Keratinocyte (primary cell): ENCODE measurements at regions not wholly inside any gene's neighbourhood (a gene's known extent, or its start where the extent isn't known, plus 50 kb on each side); places are given as distances from the start of the nearest gene placed in this dataset.

Experiments used
- DNase-seq: peaks from one replicate; pipeline ENCODE4 v3.0.0-alpha.2; 2011; ENCODE audit warnings: low read depth, missing footprints, low spot score
- FAIRE-seq: peaks from 2 replicates; lab custom pipeline; 2011; peaks lifted over from hg19 to GRCh38; lab: Jason Lieb, UNC
- H2AFZ ChIP-seq: 2 replicates; pipeline ENCODE4 v1.6.0; 2012; ENCODE audit warnings: low read length, control low read depth, inconsistent platforms; ENCODE audit not compliant: control insufficient read depth
- H3K27ac ChIP-seq: 2 replicates; pipeline ENCODE4 v1.5.1; 2011; ENCODE audit warnings: low read length; ENCODE audit not compliant: control insufficient read depth, insufficient read depth
- H3K27me3 ChIP-seq: 3 replicates; pipeline ENCODE4 v1.6.0; 2011; ENCODE audit warnings: low read length; ENCODE audit not compliant: control insufficient read depth, insufficient read depth; ENCODE audit errors: extremely low read depth
- H3K36me3 ChIP-seq, 2 experiments: 2 replicates in 1 of 2; 3 replicates in 1 of 2; pipeline ENCODE4 v1.5.1; 2011; ENCODE audit warnings: low read length in 2 of 2, mild to moderate bottlenecking in 1 of 2; ENCODE audit not compliant: control insufficient read depth in 2 of 2, insufficient read depth in 2 of 2; ENCODE audit errors: extremely low read depth in 1 of 2
- H3K4me1 ChIP-seq: 3 replicates; pipeline ENCODE4 v1.5.1; 2011; ENCODE audit warnings: low read length; ENCODE audit not compliant: control insufficient read depth, insufficient read depth; ENCODE audit errors: extremely low read depth
- H3K4me2 ChIP-seq: 3 replicates; pipeline ENCODE4 v1.6.0; 2011; ENCODE audit warnings: low read depth, low read length; ENCODE audit not compliant: control insufficient read depth, insufficient read depth; ENCODE audit errors: extremely low read depth
- H3K4me3 ChIP-seq, 3 experiments: fragments of 200-600 bp in 1 of 3; sonication (generic) in 1 of 3; 2 replicates in 2 of 3; 3 replicates in 1 of 3; pipeline ENCODE4 v1.5.1; 2011 to 2016; ENCODE audit warnings: low read length in 3 of 3, mild to moderate bottlenecking in 3 of 3, control low read depth in 2 of 3, inconsistent platforms in 1 of 3, low read depth in 1 of 3, mixed read lengths in 1 of 3, mixed run types in 1 of 3, moderate library complexity in 1 of 3; ENCODE audit not compliant: control insufficient read depth in 2 of 3, insufficient read depth in 2 of 3; ENCODE audit errors: extremely low read depth in 1 of 3
- H3K79me2 ChIP-seq: 2 replicates; pipeline ENCODE4 v1.6.0; 2012; ENCODE audit warnings: low read length; ENCODE audit not compliant: control insufficient read depth, insufficient read depth
- H3K9ac ChIP-seq: 3 replicates; pipeline ENCODE4 v1.6.0; 2011; ENCODE audit warnings: low read length; ENCODE audit not compliant: control insufficient read depth, insufficient read depth; ENCODE audit errors: extremely low read depth
- H3K9me1 ChIP-seq: 3 replicates; pipeline ENCODE4 v1.6.0; 2011; ENCODE audit warnings: low read length; ENCODE audit not compliant: control insufficient read depth, insufficient read depth; ENCODE audit errors: extremely low read depth
- H3K9me3 ChIP-seq: 2 replicates; pipeline ENCODE4 v1.5.1; 2012; ENCODE audit warnings: low read depth, low read length; ENCODE audit not compliant: control insufficient read depth
- H4K20me1 ChIP-seq: 3 replicates; pipeline ENCODE4 v1.6.0; 2011; ENCODE audit warnings: low read length; ENCODE audit not compliant: control insufficient read depth, insufficient read depth; ENCODE audit errors: extremely low read depth
- CTCF ChIP-seq, 3 experiments: IDR thresholded peaks in 1 of 3; conservative IDR thresholded peaks in 1 of 3; optimal IDR thresholded peaks in 1 of 3; 2 replicates in 2 of 3; 3 replicates in 1 of 3; pipeline versions ENCODE3 to v1.5.1; 2011; ENCODE audit warnings: low read length in 3 of 3, mild to moderate bottlenecking in 3 of 3, moderate library complexity in 2 of 3, control low read depth in 1 of 3, inconsistent platforms in 1 of 3; ENCODE audit not compliant: insufficient read depth in 2 of 3; ENCODE audit errors: extremely low read depth in 1 of 3
- EZH2 ChIP-seq: IDR thresholded peaks from one replicate; pipeline ENCODE4 v1.6.1; 2012; ENCODE audit warnings: inconsistent platforms, mild to moderate bottlenecking, low read length, moderate library complexity
- dilution Hi-C: fragments of 300-500 bp; cut with MboI; formaldehyde crosslinking; loops from one replicate; pipeline ENCODE4 v1.7.0; 2020; ENCODE audit warnings: low sequenced_read_pairs; ENCODE audit not compliant: extremely low pct_ligation_motif_present

GRCh38 chr4:157898836-157899605, 273.8 kb downstream of the GASK1B start:
- dilution Hi-C loops = no loop called here
- Histone ChIP-seq H2AFZ (no peak overlapping the region), H3K9me1 (no peaks in the 10 kb centered on the region), H3K4me1 (no peaks in the 10 kb centered on the region), H3K36me3 (no peaks in the 10 kb centered on the region), H3K4me3 (no peak overlapping the region), H3K27me3 (no peaks in the 10 kb centered on the region), H4K20me1 (no peaks in the 10 kb centered on the region), H3K9me3 (no peaks in the 10 kb centered on the region), H3K4me2 (no peak overlapping the region), H3K79me2 (no peaks in the 10 kb centered on the region), H3K27ac (no peak overlapping the region), H3K9ac (no peak overlapping the region)
- DNase-seq (no peak), FAIRE-seq (no peak)
- TF ChIP-seq EZH2 (no peak), CTCF (optimal IDR thresholded peaks at IDR 0.05 in 1 of 3, IDR thresholded peaks at IDR 0.05 in 1 of 3, conservative IDR thresholded peaks at IDR 0.05 in 1 of 3; ENCODE audit: extremely low read depth in 1 of 3, insufficient read depth in 2 of 3, low read length in 3 of 3) (no peak)

- FAIRE-seq (no peak), DNase-seq (no peak)
- no peaks in the 10 kb centered on the region for H3K36me3 ChIP-seq
- no peak overlapping the region for H3K9ac ChIP-seq
- H3K79me2 ChIP-seq = no peaks in the 10 kb centered on the region
- no peak overlapping the region for H3K4me2 ChIP-seq
- TF ChIP-seq EZH2 = no peak
- no peak for TF ChIP-seq CTCF (optimal IDR thresholded peaks at IDR 0.05 in 1 of 3, IDR thresholded peaks at IDR 0.05 in 1 of 3, conservative IDR thresholded peaks at IDR 0.05 in 1 of 3; ENCODE audit: extremely low read depth in 1 of 3, insufficient read depth in 2 of 3, low read length in 3 of 3)
- dilution Hi-C loops = no loop called here
- no peaks in the 10 kb centered on the region for H3K9me3 ChIP-seq
- no peaks in the 10 kb centered on the region for H3K9me1 ChIP-seq
- H3K27ac ChIP-seq = no peak overlapping the region
- no peak overlapping the region for H3K4me3 ChIP-seq
- H2AFZ ChIP-seq = no peak overlapping the region
- H3K4me1 ChIP-seq = no peaks in the 10 kb centered on the region
- H3K27me3 ChIP-seq = no peaks in the 10 kb centered on the region
- no peaks in the 10 kb centered on the region for H4K20me1 ChIP-seq
Measured at GRCh38 chr4:157897855-157898370, 274.9 kb downstream of the GASK1B start.
